ENCODE measurements at regions not wholly inside any gene's neighbourhood (a gene's known extent, or its start where the extent isn't known, plus 50 kb on each side); places are given as distances from the start of the nearest gene placed in this dataset.
A peak's percentile ranks its signal among the peaks of the same experiment; 100 is the strongest.

DNA sequence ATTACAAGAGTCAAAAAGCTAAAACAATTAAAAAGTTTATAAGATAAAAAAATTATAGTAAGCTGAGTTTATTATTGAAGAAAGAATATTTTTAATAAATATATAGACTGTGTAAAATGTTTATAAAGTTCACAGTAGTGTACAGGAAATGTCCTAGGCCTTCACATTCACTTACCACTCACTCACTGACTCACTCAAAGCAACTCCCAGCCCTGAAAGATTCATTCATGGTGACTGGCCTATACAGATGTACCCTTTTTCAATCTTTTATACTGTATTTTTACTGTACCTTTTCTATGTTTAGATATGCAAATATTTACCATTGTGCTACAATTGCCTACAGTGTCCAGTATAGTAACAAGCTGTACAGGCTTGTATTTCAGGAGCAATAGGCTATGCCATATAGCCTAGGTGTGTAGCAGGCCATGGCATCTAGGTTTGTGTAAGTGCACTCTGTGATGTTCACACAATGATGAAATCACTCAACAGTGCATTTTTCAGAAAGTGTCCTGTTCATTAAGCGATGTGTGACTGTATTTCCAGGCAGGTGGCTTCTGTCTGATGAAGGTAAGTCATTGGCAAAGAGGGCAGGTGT lies 130.2 kb downstream of the BTBD3 start:
- H3K27ac ChIP-seq = no peak overlapping the region
- peaks cover 0 to 2% (median 0%) of the 10 kb centered on the region in 9 donors for H3K4me1 ChIP-seq
- H3K36me3 ChIP-seq = no peaks in the 10 kb centered on the region
- H3K27me3 ChIP-seq = no peaks in the 10 kb centered on the region
- H3K4me3 ChIP-seq = no peak overlapping the region
- intact Hi-C loops (cut with DNase I) = no loop called here
- 96 to 100% methylated on average over 1 of the region's 1 CpG for WGBS, 2 donors
- TF ChIP-seq, protein P1, sequence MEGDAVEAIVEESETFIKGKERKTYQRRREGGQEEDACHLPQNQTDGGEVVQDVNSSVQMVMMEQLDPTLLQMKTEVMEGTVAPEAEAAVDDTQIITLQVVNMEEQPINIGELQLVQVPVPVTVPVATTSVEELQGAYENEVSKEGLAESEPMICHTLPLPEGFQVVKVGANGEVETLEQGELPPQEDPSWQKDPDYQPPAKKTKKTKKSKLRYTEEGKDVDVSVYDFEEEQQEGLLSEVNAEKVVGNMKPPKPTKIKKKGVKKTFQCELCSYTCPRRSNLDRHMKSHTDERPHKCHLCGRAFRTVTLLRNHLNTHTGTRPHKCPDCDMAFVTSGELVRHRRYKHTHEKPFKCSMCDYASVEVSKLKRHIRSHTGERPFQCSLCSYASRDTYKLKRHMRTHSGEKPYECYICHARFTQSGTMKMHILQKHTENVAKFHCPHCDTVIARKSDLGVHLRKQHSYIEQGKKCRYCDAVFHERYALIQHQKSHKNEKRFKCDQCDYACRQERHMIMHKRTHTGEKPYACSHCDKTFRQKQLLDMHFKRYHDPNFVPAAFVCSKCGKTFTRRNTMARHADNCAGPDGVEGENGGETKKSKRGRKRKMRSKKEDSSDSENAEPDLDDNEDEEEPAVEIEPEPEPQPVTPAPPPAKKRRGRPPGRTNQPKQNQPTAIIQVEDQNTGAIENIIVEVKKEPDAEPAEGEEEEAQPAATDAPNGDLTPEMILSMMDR (IDR thresholded peaks at IDR 0.05) = no peak
- ATAC-seq (no peak), DNase-seq (no peak)
- no peaks in the 10 kb centered on the region for H3K9me3 ChIP-seq

DNA sequence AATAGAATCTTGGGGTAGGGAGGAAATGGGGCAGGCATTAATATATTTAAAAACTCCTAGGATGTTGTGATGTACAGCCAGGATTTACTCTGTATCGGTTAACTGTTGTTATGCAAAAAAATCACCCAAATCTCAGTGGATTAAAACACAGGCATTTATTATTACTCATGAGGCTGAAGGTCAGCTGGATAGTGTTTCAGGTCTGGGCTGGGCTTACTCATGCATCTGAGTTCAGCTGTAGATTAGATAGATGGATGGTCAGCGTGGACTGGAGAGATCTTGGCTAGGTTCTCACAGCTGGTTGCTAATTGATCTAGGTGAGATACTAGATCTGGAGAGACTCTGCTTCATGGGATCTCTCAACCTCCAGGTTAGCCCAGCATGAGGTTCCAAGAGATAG lies 131.4 kb downstream of the BTBD3 start:
- no peak for DNase-seq
- H3K4me1 ChIP-seq = peaks cover 0 to 12% (median 0%) of the 10 kb centered on the region in 9 donors
- 83 to 89% methylated on average over 2 of the region's 2 CpGs for WGBS, 2 donors
- H3K4me3 ChIP-seq = no peak overlapping the region
- ATAC-seq = no peak
- TF ChIP-seq, protein P1 (IDR thresholded peaks at IDR 0.05) = no peak
- H3K36me3 ChIP-seq = no peaks in the 10 kb centered on the region
- intact Hi-C loops (cut with DNase I) = no loop called here
- H3K27me3 ChIP-seq = no peaks in the 10 kb centered on the region
- no peaks in the 10 kb centered on the region for H3K9me3 ChIP-seq
- no peak overlapping the region for H3K27ac ChIP-seq

DNA sequence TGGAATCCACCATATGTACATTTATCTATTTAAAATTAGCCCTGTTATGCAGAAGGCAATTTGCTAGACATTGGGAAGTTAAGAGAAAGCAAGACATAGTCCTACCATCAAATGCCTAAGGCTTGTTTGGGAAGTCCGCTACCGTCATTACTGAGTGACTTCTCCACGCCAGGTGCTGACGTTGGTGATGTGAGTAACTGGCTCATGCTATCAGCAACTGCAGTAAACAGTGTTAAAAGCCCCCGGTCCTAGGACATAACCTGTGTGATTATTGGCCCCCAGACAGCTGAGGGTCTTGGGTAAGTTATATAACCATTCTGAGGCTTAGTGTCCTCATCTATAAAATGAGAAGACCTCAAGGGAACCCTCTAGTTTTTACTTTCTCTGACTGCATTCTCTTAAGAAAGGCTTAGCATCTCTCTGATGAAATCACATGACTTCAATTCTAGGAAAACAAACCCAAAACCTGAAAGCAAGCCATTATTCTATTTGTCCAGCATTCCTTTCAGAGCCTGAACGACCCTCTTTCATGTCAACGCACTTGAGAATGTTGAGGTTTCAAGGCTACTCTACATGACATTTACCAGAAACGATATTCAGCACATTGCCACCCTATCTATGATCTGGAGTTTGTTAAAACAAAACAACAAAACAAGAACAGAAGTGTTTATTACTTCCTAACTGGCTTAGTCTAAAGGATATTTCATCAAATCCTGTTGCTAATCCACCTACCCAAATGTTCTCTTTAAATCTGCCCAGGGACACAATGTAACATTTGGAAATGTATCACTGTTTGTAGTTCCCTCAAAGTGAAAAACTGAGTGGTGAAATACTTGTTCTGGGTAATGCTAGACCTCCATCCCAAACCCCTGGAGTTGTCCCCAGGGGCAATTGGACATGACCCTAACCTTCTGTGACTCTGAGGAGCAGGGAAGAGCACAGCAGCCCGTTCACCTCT lies 133.8 kb downstream of the BTBD3 start:
- H3K36me3 ChIP-seq = no peaks in the 10 kb centered on the region
- ATAC-seq (no peak), DNase-seq (no peak)
- no peaks in the 10 kb centered on the region for H3K9me3 ChIP-seq
- TF ChIP-seq, protein P1 (IDR thresholded peaks at IDR 0.05) = no peak
- WGBS, 2 donors = 77% methylated on average over 9 of the region's 9 CpGs
- H3K4me3 ChIP-seq = no peak overlapping the region
- no peaks in the 10 kb centered on the region for H3K27me3 ChIP-seq
- intact Hi-C loops (cut with DNase I) = no loop called here
- no peak overlapping the region for H3K27ac ChIP-seq
- peaks cover 0 to 12% (median 0%) of the 10 kb centered on the region in 9 donors for H3K4me1 ChIP-seq

DNA sequence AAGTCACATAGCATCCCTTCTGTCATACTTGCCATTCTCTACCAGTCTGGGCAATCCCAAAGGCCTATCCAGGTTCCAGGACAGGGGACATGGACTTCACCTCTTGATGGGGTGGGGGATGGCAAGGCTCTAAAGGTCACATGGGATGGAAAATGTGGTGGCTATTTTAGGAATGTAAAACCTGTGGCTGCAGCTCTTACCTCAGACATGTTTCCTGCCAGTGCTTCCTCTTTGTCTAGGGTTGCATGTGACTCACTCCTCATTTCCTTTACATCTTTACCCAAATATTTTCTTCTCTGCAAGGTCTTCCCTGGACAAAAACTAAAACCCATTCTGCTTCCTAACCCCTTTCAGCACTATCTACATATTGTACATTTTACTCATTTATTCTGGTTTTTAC lies 135.7 kb downstream of the BTBD3 start:
- H3K4me3 ChIP-seq = no peak overlapping the region
- H3K36me3 ChIP-seq = no peaks in the 10 kb centered on the region
- H3K27ac ChIP-seq = peak overlapping the region in 1 of 10 donors; percentile 62
- no peaks in the 10 kb centered on the region for H3K27me3 ChIP-seq
- peaks cover 0 to 12% (median 0%) of the 10 kb centered on the region in 9 donors for H3K4me1 ChIP-seq
- intact Hi-C loops (cut with DNase I) = no loop called here
- no peak for DNase-seq
- H3K9me3 ChIP-seq = no peaks in the 10 kb centered on the region
- peak in 4 of 8 donors; percentile 26 to 79 (median 32) for ATAC-seq
- TF ChIP-seq, protein P1 (IDR thresholded peaks at IDR 0.05) = no peak

Data from heart right ventricle (tissue), 16 donors.